Endodermal cell (in vitro differentiated cells): ENCODE measurements at regions not wholly inside any gene's neighbourhood (a gene's known extent, or its start where the extent isn't known, plus 50 kb on each side); places are given as distances from the start of the nearest gene placed in this dataset.

ENCODE experiments used
- DNase-seq: peaks from one replicate; pipeline ENCODE4 v3.0.0-alpha.2; 2017
- H3K27ac ChIP-seq: 2 replicates; pipeline ENCODE4 v1.5.1; 2013; ENCODE audit warnings: mild to moderate bottlenecking, low read depth, low read length, moderate library complexity
- H3K27me3 ChIP-seq: 2 replicates; pipeline ENCODE4 v1.6.1; 2013; ENCODE audit warnings: mild to moderate bottlenecking, low read length, moderate library complexity; ENCODE audit not compliant: insufficient read depth, control insufficient read depth, poor library complexity, severe bottlenecking
- H3K36me3 ChIP-seq: 2 replicates; pipeline ENCODE4 v1.7.0; 2013; ENCODE audit warnings: mild to moderate bottlenecking, low read length, moderate library complexity; ENCODE audit not compliant: control insufficient read depth, insufficient read depth
- H3K4me1 ChIP-seq: one replicate; pipeline ENCODE4 v1.7.0; 2013; ENCODE audit warnings: low read length; ENCODE audit not compliant: control insufficient read depth, insufficient read depth
- H3K4me3 ChIP-seq: 2 replicates; pipeline ENCODE4 v1.5.1; 2013; ENCODE audit warnings: mild to moderate bottlenecking, low read length, moderate library complexity
- H3K9ac ChIP-seq: 2 replicates; pipeline ENCODE4 v1.6.1; 2013; ENCODE audit warnings: mild to moderate bottlenecking, low read length, moderate library complexity; ENCODE audit not compliant: poor library complexity, severe bottlenecking; ENCODE audit errors: extremely low read depth
- H3K9me3 ChIP-seq: 2 replicates; pipeline ENCODE4 v1.6.1; 2013; ENCODE audit warnings: mild to moderate bottlenecking, low read length, moderate library complexity; ENCODE audit not compliant: control insufficient read depth
- H3K27ac Mint-ChIP-seq: 2 replicates; pipeline ENCODE4 v1.8.0; 2020; ENCODE audit warnings: mixed read lengths
- H3K27me3 Mint-ChIP-seq: 2 replicates; pipeline ENCODE4 v1.8.0; 2021; ENCODE audit warnings: mild to moderate bottlenecking, mixed read lengths; ENCODE audit not compliant: insufficient read depth
- H3K36me3 Mint-ChIP-seq: 2 replicates; pipeline ENCODE4 v1.8.0; 2020; ENCODE audit warnings: low read depth, mixed read lengths
- H3K4me1 Mint-ChIP-seq: 2 replicates; pipeline ENCODE4 v1.8.0; 2020; ENCODE audit warnings: mixed read lengths
- H3K4me3 Mint-ChIP-seq: 2 replicates; pipeline ENCODE4 v1.8.0; 2020; ENCODE audit warnings: mild to moderate bottlenecking, moderate library complexity, mixed read lengths
- H3K9me3 Mint-ChIP-seq: 2 replicates; pipeline ENCODE4 v1.8.0; 2020; ENCODE audit warnings: mild to moderate bottlenecking, mixed read lengths
- WGBS, 2 experiments: methylation state at CpG; one replicate each; pipeline versions ENCODE4 v1.1.5 to v1.1.7; 2013; ENCODE audit warnings: missing lambda C conversion rate in 2 of 2, mixed read lengths in 1 of 2; ENCODE audit not compliant: insufficient coverage in 1 of 2, insufficient read length in 1 of 2; 5-methylcytosine and 5-hydroxymethylcytosine counted together
- TF ChIP-seq, protein P1 (sequence below): fragments of 200-600 bp; sonication (generic); conservative IDR thresholded peaks from 2 replicates; pipeline ENCODE4 v1.5.0; 2021; ENCODE audit warnings: antibody characterized with exemption, mild to moderate bottlenecking

DNA sequence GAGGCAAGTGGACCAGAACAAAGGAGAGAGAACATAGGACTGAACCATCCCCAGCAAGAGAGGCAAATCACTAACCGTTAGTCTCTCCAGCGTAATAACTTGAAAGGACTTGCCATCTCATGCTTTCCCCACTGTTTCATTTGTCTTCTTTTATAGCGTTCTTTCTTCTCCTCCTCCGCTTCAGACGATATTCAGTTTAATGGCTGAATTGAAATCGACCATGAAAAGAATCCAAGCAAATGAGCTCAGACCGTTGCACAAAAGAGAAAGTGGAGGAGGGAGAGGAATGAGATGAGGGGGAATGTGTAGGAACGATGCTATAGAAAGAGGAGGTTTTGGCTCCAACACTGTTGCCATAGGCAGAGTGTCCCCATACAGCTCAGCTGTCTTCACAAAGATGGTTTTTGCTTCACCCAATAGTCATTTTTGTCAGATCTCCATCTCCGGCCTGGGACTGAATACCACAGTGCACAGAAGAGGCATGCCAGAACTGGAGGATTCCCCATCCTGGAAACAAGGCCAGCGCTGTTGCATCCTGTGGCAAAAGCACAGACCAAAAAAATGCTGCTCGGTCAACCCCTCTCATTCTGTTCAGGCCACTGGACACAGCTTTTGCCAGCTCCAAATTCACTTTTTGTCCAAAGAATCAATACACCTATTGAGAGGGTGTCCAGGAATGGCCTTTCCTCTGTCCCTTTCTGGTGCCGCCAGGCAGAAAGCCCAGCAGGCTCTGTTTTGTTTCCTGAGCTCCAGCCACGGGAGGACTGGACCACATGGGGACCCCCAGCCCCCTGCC lies 176.1 kb downstream of the ID4 start:
- no peak for DNase-seq
- no peak overlapping the region for H3K27ac Mint-ChIP-seq

GRCh38 chr6:20014508-20014907 lies 177.3 kb downstream of the ID4 start:
- H3K9me3 ChIP-seq = no peaks in the 10 kb centered on the region
- H3K27me3 Mint-ChIP-seq = peaks cover 6% of the 10 kb centered on the region
- no peaks in the 10 kb centered on the region for H3K36me3 Mint-ChIP-seq
- H3K27ac ChIP-seq = no peak overlapping the region
- no peaks in the 10 kb centered on the region for H3K36me3 ChIP-seq
- H3K27me3 ChIP-seq = no peaks in the 10 kb centered on the region
- DNase-seq = no peak
- H3K9ac ChIP-seq = no peak overlapping the region
- TF ChIP-seq, protein P1, sequence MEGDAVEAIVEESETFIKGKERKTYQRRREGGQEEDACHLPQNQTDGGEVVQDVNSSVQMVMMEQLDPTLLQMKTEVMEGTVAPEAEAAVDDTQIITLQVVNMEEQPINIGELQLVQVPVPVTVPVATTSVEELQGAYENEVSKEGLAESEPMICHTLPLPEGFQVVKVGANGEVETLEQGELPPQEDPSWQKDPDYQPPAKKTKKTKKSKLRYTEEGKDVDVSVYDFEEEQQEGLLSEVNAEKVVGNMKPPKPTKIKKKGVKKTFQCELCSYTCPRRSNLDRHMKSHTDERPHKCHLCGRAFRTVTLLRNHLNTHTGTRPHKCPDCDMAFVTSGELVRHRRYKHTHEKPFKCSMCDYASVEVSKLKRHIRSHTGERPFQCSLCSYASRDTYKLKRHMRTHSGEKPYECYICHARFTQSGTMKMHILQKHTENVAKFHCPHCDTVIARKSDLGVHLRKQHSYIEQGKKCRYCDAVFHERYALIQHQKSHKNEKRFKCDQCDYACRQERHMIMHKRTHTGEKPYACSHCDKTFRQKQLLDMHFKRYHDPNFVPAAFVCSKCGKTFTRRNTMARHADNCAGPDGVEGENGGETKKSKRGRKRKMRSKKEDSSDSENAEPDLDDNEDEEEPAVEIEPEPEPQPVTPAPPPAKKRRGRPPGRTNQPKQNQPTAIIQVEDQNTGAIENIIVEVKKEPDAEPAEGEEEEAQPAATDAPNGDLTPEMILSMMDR = no peak
- H3K4me1 Mint-ChIP-seq = no peaks in the 10 kb centered on the region
- no peak overlapping the region for H3K4me3 ChIP-seq
- WGBS, 2 experiments = 100% methylated on average over 1 of the region's 1 CpG
- no peak overlapping the region for H3K27ac Mint-ChIP-seq
- H3K4me3 Mint-ChIP-seq = no peak overlapping the region
- no peaks in the 10 kb centered on the region for H3K4me1 ChIP-seq
- H3K9me3 Mint-ChIP-seq = no peaks in the 10 kb centered on the region

More for the DNA sequence above, 176.1 kb downstream of the ID4 start:
- no peaks in the 10 kb centered on the region for H3K36me3 Mint-ChIP-seq
- no peak overlapping the region for H3K4me3 ChIP-seq
- H3K27me3 ChIP-seq = no peaks in the 10 kb centered on the region
- no peaks in the 10 kb centered on the region for H3K36me3 ChIP-seq
- H3K27ac ChIP-seq = no peak overlapping the region
- H3K27me3 Mint-ChIP-seq = peaks cover 6% of the 10 kb centered on the region
- TF ChIP-seq, protein P1 = no peak
- no peaks in the 10 kb centered on the region for H3K9me3 ChIP-seq
- no peaks in the 10 kb centered on the region for H3K9me3 Mint-ChIP-seq
- WGBS, 2 experiments = 86 to 88% methylated on average over 10 to 13 of the region's 13 CpGs
- no peaks in the 10 kb centered on the region for H3K4me1 ChIP-seq
- no peak overlapping the region for H3K4me3 Mint-ChIP-seq
- H3K4me1 Mint-ChIP-seq = no peaks in the 10 kb centered on the region
- H3K9ac ChIP-seq = no peak overlapping the region

DNA sequence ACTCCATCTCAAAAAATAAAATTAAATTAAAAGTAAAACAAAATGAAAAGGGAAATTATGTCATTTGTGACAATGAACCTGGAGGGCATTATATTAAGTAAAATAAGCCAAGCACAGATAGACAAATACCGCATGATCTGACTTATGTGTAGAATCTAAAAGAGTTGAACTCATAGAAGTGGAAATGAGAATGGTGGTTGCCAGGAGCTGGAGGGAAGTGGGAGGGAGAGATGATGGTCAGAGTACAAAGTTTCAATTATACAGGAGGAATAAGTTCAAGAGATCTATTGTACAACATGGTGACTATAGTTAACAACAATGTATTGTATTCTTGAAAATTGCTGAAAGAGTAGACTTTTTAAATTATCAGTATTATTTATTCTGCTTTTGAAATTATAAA lies 183.4 kb downstream of the ID4 start:
- 80 to 98% methylated on average over 1 of the region's 1 CpG for WGBS, 2 experiments
- no peak overlapping the region for H3K9ac ChIP-seq
- TF ChIP-seq, protein P1 = no peak
- no peaks in the 10 kb centered on the region for H3K36me3 ChIP-seq
- no peak for DNase-seq
- no peak overlapping the region for H3K27ac ChIP-seq
- Mint-ChIP-seq H3K4me1 (no peaks in the 10 kb centered on the region), H3K36me3 (no peaks in the 10 kb centered on the region), H3K27ac (no peak overlapping the region), H3K9me3 (peaks cover 3% of the 10 kb centered on the region), H3K4me3 (no peak overlapping the region), H3K27me3 (no peaks in the 10 kb centered on the region)
- no peaks in the 10 kb centered on the region for H3K4me1 ChIP-seq
- H3K4me3 ChIP-seq = no peak overlapping the region
- no peaks in the 10 kb centered on the region for H3K27me3 ChIP-seq
- no peaks in the 10 kb centered on the region for H3K9me3 ChIP-seq
